KMS-11 (cell line): ENCODE measurements at regions not wholly inside any gene's neighbourhood (a gene's known extent, or its start where the extent isn't known, plus 50 kb on each side); places are given as distances from the start of the nearest gene placed in this dataset.
"Not testable (repeated sequence)": the region's sequence is repeated elsewhere in the genome, so short reads cannot be mapped to it uniquely, and the experiment has no call there.

Experiments
- H2AFZ ChIP-seq: fragments of 200-600 bp; sonication (generic); 2 replicates; pipeline ENCODE4 v1.6.1; 2016; ENCODE audit warnings: antibody characterized with exemption, mixed run types, low read depth
- H3K27ac ChIP-seq: fragments of 200-600 bp; sonication (generic); 2 replicates; pipeline ENCODE4 v1.6.1; 2016; ENCODE audit warnings: mild to moderate bottlenecking, mixed run types
- H3K27me3 ChIP-seq: fragments of 200-600 bp; sonication (generic); 2 replicates; pipeline ENCODE4 v1.6.1; 2017; ENCODE audit warnings: mild to moderate bottlenecking, low read depth, mixed run types, moderate library complexity; ENCODE audit not compliant: insufficient read depth
- H3K36me3 ChIP-seq: fragments of 200-600 bp; sonication (generic); 2 replicates; pipeline ENCODE4 v1.6.1; 2017; ENCODE audit warnings: mild to moderate bottlenecking, mixed run types; ENCODE audit not compliant: insufficient read depth
- H3K4me1 ChIP-seq: fragments of 200-600 bp; sonication (generic); 2 replicates; pipeline ENCODE4 v1.6.1; 2016; ENCODE audit warnings: mild to moderate bottlenecking, low read depth, mixed run types; ENCODE audit not compliant: poor library complexity, severe bottlenecking
- H3K4me2 ChIP-seq: fragments of 200-600 bp; sonication (generic); 2 replicates; pipeline ENCODE4 v1.7.0; 2016; ENCODE audit warnings: mild to moderate bottlenecking, mixed run types
- H3K4me3 ChIP-seq: fragments of 200-600 bp; sonication (generic); IDR thresholded peaks from 2 replicates; pipeline ENCODE4 v1.6.1; 2017; ENCODE audit warnings: low read depth, low read length, mixed read lengths; ENCODE audit not compliant: insufficient read depth
- H3K79me2 ChIP-seq: fragments of 200-600 bp; sonication (generic); 2 replicates; pipeline ENCODE4 v1.6.1; 2016; ENCODE audit warnings: low read depth, mixed run types; ENCODE audit not compliant: insufficient read depth
- H3K9ac ChIP-seq: fragments of 200-600 bp; sonication (generic); 2 replicates; pipeline ENCODE4 v1.6.1; 2016; ENCODE audit warnings: mild to moderate bottlenecking, mixed run types
- H4K20me1 ChIP-seq: fragments of 200-600 bp; sonication (generic); 2 replicates; pipeline ENCODE4 v1.6.1; 2016; ENCODE audit warnings: mild to moderate bottlenecking, mixed run types; ENCODE audit not compliant: insufficient read depth
- TF ChIP-seq, protein P1 (sequence below): fragments of 200-600 bp; sonication (generic); conservative IDR thresholded peaks from 2 replicates; pipeline ENCODE4 v1.6.1; 2017; ENCODE audit warnings: low read depth, mild to moderate bottlenecking, antibody characterized with exemption, low read length, moderate library complexity, mixed read lengths

DNA sequence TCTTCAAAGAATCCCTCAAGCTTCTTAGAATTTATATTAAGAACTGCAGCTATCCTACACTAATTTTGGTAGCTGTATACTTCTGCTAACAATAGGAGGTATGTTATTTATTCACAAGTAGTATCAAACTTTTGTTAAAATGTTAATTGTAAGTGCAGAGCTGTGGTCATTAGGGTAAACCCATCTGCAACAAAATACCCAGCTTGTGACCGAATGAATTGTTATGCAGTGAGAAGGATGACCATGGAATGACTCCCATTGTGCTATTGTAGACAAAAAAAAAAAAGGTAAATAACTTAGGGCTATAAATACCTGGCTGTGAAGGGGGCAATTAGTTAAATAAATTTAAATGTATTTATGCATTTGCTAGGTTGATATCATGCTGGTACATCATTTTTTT is 186.1 kb downstream of the ADCYAP1 start:
- no peaks in the 10 kb centered on the region for H3K4me1 ChIP-seq
- H3K27ac ChIP-seq: no peak overlapping the region
- H3K36me3 ChIP-seq: no peaks in the 10 kb centered on the region
- no peak overlapping the region for H3K4me3 ChIP-seq
- no peaks in the 10 kb centered on the region for H3K27me3 ChIP-seq
- no peaks in the 10 kb centered on the region for H4K20me1 ChIP-seq
- H3K79me2 ChIP-seq: no peaks in the 10 kb centered on the region
- no peak overlapping the region for H2AFZ ChIP-seq
- TF ChIP-seq, protein P1, sequence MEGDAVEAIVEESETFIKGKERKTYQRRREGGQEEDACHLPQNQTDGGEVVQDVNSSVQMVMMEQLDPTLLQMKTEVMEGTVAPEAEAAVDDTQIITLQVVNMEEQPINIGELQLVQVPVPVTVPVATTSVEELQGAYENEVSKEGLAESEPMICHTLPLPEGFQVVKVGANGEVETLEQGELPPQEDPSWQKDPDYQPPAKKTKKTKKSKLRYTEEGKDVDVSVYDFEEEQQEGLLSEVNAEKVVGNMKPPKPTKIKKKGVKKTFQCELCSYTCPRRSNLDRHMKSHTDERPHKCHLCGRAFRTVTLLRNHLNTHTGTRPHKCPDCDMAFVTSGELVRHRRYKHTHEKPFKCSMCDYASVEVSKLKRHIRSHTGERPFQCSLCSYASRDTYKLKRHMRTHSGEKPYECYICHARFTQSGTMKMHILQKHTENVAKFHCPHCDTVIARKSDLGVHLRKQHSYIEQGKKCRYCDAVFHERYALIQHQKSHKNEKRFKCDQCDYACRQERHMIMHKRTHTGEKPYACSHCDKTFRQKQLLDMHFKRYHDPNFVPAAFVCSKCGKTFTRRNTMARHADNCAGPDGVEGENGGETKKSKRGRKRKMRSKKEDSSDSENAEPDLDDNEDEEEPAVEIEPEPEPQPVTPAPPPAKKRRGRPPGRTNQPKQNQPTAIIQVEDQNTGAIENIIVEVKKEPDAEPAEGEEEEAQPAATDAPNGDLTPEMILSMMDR: no peak
- H3K9ac ChIP-seq: no peak overlapping the region
- H3K4me2 ChIP-seq: no peak overlapping the region

DNA sequence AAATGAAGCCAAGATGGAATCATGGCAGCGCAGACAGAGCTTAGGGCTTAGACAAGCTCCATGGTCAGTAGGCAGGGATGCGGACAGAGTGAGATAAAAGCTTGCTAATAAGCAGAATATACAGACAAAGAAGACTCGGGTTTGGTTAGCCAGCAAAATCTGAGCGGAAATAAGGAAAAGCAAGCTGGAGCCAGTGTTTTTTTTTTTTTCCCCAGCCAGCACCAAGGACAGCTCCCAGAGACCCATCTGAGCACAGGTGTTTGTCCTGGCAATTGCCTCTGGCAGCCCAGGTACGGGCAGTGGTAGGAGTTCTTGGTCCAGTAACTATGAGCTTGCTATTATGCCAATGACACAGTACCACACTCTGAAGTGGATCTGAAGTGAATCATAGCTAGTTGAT is 187.6 kb downstream of the ADCYAP1 start:
- Histone ChIP-seq H3K79me2 (no peaks in the 10 kb centered on the region), H3K9ac (no peak overlapping the region), H3K4me2 (no peak overlapping the region), H3K36me3 (no peaks in the 10 kb centered on the region), H3K4me1 (no peaks in the 10 kb centered on the region), H2AFZ (no peak overlapping the region), H3K4me3 (no peak overlapping the region), H3K27ac (no peak overlapping the region), H3K27me3 (no peaks in the 10 kb centered on the region), H4K20me1 (no peaks in the 10 kb centered on the region)
- TF ChIP-seq, protein P1: no peak

GRCh38 chr18:1094409-1094808 is 189.7 kb downstream of the ADCYAP1 start:
- Histone ChIP-seq H3K9ac (no peak overlapping the region), H4K20me1 (no peaks in the 10 kb centered on the region), H3K4me2 (no peak overlapping the region), H3K79me2 (no peaks in the 10 kb centered on the region), H2AFZ (no peak overlapping the region), H3K27me3 (no peaks in the 10 kb centered on the region), H3K4me1 (no peaks in the 10 kb centered on the region), H3K36me3 (no peaks in the 10 kb centered on the region), H3K27ac (no peak overlapping the region), H3K4me3 (no peak overlapping the region)
- TF ChIP-seq, protein P1: no peak

DNA sequence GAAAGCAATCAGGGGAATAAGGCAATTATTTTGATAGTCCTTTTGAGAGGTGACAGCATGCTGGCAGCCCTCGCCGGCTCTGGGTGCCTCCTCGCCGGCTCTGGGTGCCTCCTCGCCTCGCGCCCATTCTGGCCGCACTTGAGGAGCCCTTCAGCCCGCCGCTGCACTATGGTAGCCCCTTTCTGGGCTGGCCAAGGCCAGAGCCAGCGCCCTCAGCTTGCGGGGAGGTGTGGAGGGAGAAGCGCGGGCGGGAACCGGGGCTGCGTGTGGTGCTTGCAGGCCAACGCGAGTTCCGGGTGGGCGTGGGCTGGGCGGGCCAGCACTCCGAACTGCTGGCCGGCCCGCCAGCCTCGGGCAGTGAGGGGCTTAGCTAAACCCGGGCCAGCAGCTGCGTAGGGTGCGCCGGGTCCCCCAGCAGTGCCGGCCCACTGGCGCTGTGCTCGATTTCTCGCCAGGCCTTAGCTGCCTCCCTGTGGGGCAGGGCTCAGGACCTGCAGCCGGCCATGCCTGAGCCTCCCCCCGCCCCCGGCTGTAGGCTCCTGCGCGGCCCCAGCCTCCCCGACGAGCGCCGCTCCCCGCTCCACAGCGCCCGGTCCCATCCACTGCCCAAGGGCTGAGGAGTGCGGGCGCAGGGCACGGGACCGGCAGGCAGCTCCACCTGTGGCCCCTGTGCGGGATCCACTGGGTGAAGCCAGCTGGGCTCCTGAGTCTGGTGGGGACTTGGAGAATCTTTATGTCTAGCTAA is 193.5 kb downstream of the ADCYAP1 start:
- H2AFZ ChIP-seq, H3K4me3 ChIP-seq, H3K36me3 ChIP-seq, H3K27me3 ChIP-seq, H3K4me1 ChIP-seq, H3K4me2 ChIP-seq, H3K79me2 ChIP-seq, H3K9ac ChIP-seq, H4K20me1 ChIP-seq, H3K27ac ChIP-seq: not testable (repeated sequence)

DNA sequence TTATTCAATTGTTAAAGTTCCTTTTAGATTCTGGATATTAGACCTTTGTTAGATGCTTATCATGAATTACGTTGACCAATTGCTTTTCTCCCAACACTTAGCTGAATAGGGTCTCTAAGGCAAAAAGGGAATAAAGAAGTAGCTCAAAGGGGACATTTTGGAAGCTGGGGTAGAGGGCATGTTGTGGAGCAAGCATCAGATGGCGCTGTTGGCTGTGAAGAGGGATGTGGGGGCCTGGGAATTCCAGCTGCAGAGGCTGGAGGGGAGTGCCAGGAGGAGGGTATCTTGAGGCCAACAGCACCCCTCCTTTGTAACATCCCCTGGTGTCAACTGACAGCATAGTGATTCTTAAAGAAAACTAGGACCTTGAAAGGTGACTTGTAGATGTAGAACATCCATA is 198.2 kb downstream of the ADCYAP1 start:
- no peaks in the 10 kb centered on the region for H3K36me3 ChIP-seq
- H4K20me1 ChIP-seq: no peaks in the 10 kb centered on the region
- no peaks in the 10 kb centered on the region for H3K27me3 ChIP-seq
- H3K4me2 ChIP-seq: no peak overlapping the region
- H3K27ac ChIP-seq: no peak overlapping the region
- no peaks in the 10 kb centered on the region for H3K79me2 ChIP-seq
- no peak overlapping the region for H3K9ac ChIP-seq
- no peak overlapping the region for H3K4me3 ChIP-seq
- no peak overlapping the region for H2AFZ ChIP-seq
- no peaks in the 10 kb centered on the region for H3K4me1 ChIP-seq
- TF ChIP-seq, protein P1: no peak
